ENCODE measurements at regions not wholly inside any gene's neighbourhood (a gene's known extent, or its start where the extent isn't known, plus 50 kb on each side); places are given as distances from the start of the nearest gene placed in this dataset.

DNA sequence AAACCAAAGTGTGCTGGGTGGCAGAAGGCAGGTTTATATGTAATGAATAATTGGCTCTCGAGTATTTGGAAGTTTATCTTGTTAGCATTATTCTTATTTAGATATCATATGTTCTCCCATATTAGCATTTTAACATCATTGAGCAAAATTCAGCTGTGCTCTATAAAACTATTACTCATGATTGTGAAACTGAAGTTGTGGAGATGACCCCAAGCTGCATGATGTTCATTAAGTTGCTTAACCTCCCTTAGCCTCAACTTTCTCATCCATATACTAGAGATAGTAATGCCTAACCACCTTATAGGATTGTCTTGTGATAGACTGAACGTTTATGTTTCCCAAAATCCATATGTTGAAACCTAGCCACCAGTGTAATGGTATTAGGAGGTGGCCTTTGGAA lies 346.3 kb downstream of the SATB2 start:
- Histone ChIP-seq H3K9ac (ENCODE audit: low read length in 5 of 5) (no peak overlapping the region), H3K9me3 (ENCODE audit: control insufficient read depth in 5 of 5, low read length in 5 of 5) (no peaks in the 10 kb centered on the region), H3K4me1 (ENCODE audit: control insufficient read depth in 5 of 5, insufficient read depth in 5 of 5, low read length in 5 of 5) (no peaks in the 10 kb centered on the region)

DNA sequence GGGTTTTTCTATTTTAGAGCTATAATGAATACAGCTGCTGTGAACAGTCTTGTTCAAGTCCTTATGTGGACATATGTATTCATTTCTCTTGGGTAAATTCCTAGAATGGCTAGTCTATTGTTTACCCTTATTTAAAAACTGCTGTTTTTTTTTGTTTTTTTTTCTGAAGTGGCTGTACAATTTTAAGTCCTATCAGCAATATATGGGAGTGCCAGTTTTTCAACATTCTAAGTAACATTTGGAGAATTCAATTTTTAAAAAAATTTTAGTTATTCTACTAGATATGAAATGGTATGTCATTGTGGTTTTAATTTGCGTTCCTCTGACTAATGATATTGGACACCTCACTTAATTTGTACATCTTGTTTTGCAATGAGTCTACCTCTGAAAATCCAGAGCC lies 349.7 kb downstream of the SATB2 start:
- Histone ChIP-seq H3K4me1 (ENCODE audit: control insufficient read depth in 5 of 5, insufficient read depth in 5 of 5, low read length in 5 of 5) (no peaks in the 10 kb centered on the region), H3K27me3 (ENCODE audit: control insufficient read depth in 5 of 5, insufficient read depth in 4 of 5, low read length in 5 of 5) (no peaks in the 10 kb centered on the region), H3K9ac (ENCODE audit: low read length in 5 of 5) (no peak overlapping the region), H3K4me3 (ENCODE audit: low read depth in 1 of 5, low read length in 5 of 5) (no peak overlapping the region), H3K36me3 (ENCODE audit: control insufficient read depth in 5 of 5, insufficient read depth in 5 of 5, low read length in 5 of 5) (no peaks in the 10 kb centered on the region), H3K27ac (ENCODE audit: low read depth, low read length) (no peak overlapping the region), H3K9me3 (ENCODE audit: control insufficient read depth in 5 of 5, low read length in 5 of 5) (no peaks in the 10 kb centered on the region)

More for the DNA sequence above, 346.3 kb downstream of the SATB2 start:
- Histone ChIP-seq H3K27me3 (ENCODE audit: control insufficient read depth in 5 of 5, insufficient read depth in 4 of 5, low read length in 5 of 5) (no peaks in the 10 kb centered on the region), H3K27ac (ENCODE audit: low read depth, low read length) (no peak overlapping the region), H3K36me3 (ENCODE audit: control insufficient read depth in 5 of 5, insufficient read depth in 5 of 5, low read length in 5 of 5) (no peaks in the 10 kb centered on the region), H3K4me3 (ENCODE audit: low read depth in 1 of 5, low read length in 5 of 5) (no peak overlapping the region)

DNA sequence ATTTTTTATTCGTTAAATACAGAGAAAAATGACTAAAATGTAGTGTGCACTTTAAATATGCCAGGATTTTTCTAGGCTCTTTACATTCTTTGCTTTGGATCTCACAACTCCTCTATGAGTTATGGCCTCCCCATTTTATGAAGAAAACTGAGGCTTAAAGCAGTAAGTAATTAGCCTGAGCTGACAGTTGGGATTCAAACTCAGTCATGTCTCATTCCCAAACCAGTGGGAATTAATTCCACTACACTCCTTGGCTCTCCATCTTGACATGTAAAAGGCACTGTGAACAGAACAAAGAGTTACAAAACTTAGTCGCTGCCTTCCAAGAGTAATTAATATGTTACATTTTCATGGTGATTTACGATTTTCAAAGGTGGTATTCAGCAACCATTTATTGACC lies 351.9 kb downstream of the SATB2 start:
- no peak overlapping the region for H3K27ac ChIP-seq (ENCODE audit: low read depth, low read length)
- H3K9me3 ChIP-seq (ENCODE audit: control insufficient read depth in 5 of 5, low read length in 5 of 5), result no peaks in the 10 kb centered on the region
- no peak overlapping the region for H3K4me3 ChIP-seq (ENCODE audit: low read depth in 1 of 5, low read length in 5 of 5)
- no peaks in the 10 kb centered on the region for H3K36me3 ChIP-seq (ENCODE audit: control insufficient read depth in 5 of 5, insufficient read depth in 5 of 5, low read length in 5 of 5)
- no peak overlapping the region for H3K9ac ChIP-seq (ENCODE audit: low read length in 5 of 5)
- no peaks in the 10 kb centered on the region for H3K27me3 ChIP-seq (ENCODE audit: control insufficient read depth in 5 of 5, insufficient read depth in 4 of 5, low read length in 5 of 5)
- no peaks in the 10 kb centered on the region for H3K4me1 ChIP-seq (ENCODE audit: control insufficient read depth in 5 of 5, insufficient read depth in 5 of 5, low read length in 5 of 5)

DNA sequence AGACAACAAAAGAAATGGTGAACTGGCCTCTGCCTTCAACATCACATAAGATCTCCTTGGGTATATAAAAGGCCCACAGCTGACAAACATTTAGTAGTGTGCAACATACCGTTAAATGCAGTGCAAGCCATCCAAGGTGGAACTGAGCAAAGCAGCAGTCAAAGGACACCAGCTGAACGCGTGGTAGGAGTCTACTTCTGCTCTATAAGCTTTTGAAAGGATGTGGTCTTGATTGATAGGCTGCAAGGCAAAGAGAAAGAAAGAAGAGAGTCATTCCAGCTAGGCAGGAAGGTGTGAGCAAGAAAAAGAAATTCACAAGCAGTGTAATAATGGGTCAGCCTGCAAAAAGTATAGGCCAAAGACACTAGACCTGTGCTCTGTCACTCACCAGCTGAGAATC lies 356.3 kb downstream of the SATB2 start:
- Histone ChIP-seq H3K9ac (ENCODE audit: low read length in 5 of 5) (no peak overlapping the region), H3K36me3 (ENCODE audit: control insufficient read depth in 5 of 5, insufficient read depth in 5 of 5, low read length in 5 of 5) (no peaks in the 10 kb centered on the region), H3K4me3 (ENCODE audit: low read depth in 1 of 5, low read length in 5 of 5) (no peak overlapping the region), H3K4me1 (ENCODE audit: control insufficient read depth in 5 of 5, insufficient read depth in 5 of 5, low read length in 5 of 5) (no peaks in the 10 kb centered on the region), H3K27ac (ENCODE audit: low read depth, low read length) (no peak overlapping the region), H3K9me3 (ENCODE audit: control insufficient read depth in 5 of 5, low read length in 5 of 5) (no peaks in the 10 kb centered on the region), H3K27me3 (ENCODE audit: control insufficient read depth in 5 of 5, insufficient read depth in 4 of 5, low read length in 5 of 5) (no peaks in the 10 kb centered on the region)

DNA sequence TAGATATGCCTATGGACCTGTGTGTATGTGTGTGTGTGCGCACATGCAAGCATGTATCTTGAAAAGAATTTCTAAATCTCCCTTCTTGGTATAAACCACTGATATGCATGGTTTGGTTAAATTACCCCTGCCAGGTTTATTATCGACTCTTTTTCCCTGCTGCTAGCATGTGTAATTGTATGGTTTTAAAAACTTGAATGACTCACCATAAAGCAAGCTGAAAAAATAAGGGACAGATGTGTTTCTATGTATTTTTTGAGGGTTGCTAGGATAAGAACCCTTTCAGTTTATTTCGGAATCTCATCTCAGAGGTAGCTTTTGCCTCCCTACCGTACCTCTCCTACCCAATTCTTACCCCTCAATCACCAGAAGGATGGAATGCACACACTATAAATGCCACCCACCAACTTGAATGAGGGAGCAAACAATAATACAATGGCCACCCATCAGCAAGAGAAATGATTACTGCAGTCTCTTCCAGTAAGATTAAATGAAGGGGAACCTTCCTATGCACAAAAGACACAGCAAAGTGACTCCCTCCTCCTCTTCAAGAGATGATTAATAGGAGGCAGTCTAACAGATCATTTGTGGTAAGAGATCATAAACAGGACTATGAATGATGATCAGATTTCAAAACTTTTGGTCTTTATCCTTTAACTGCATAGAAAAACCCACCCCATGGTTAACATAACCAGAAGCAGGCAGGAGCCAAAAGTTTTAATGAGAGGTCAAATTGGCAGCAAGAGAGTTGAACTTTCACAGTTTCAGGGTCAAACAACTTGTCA lies 357.2 kb downstream of the SATB2 start:
- no peaks in the 10 kb centered on the region for H3K4me1 ChIP-seq (ENCODE audit: control insufficient read depth in 5 of 5, insufficient read depth in 5 of 5, low read length in 5 of 5)
- H3K4me3 ChIP-seq (ENCODE audit: low read depth in 1 of 5, low read length in 5 of 5), result no peak overlapping the region
- no peaks in the 10 kb centered on the region for H3K9me3 ChIP-seq (ENCODE audit: control insufficient read depth in 5 of 5, low read length in 5 of 5)
- H3K9ac ChIP-seq (ENCODE audit: low read length in 5 of 5), result no peak overlapping the region
- H3K27ac ChIP-seq (ENCODE audit: low read depth, low read length), result no peak overlapping the region
- no peaks in the 10 kb centered on the region for H3K27me3 ChIP-seq (ENCODE audit: control insufficient read depth in 5 of 5, insufficient read depth in 4 of 5, low read length in 5 of 5)
- no peaks in the 10 kb centered on the region for H3K36me3 ChIP-seq (ENCODE audit: control insufficient read depth in 5 of 5, insufficient read depth in 5 of 5, low read length in 5 of 5)

DNA sequence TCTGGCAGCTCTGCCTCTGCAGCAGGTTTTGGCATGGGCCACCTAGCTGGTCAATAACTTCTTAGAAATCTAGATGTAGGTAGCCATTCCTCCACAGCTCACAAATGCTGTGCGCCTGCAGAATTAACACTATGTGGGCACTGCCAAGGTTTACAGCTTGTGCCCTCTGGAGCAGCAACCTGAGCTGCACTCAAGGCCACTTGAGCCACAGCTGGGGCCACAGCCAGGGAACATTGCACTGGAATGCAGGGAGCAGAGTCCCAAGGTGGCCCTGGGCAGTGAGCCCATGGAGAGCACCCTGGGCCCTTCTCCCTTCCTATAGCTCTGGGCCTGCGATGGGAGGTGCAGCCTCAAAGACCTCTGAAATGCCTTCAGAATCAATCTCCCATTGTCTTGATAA lies 365.3 kb downstream of the SATB2 start:
- no peaks in the 10 kb centered on the region for H3K36me3 ChIP-seq (ENCODE audit: control insufficient read depth in 5 of 5, insufficient read depth in 5 of 5, low read length in 5 of 5)
- no peak overlapping the region for H3K27ac ChIP-seq (ENCODE audit: low read depth, low read length)
- no peaks in the 10 kb centered on the region for H3K27me3 ChIP-seq (ENCODE audit: control insufficient read depth in 5 of 5, insufficient read depth in 4 of 5, low read length in 5 of 5)
- no peaks in the 10 kb centered on the region for H3K9me3 ChIP-seq (ENCODE audit: control insufficient read depth in 5 of 5, low read length in 5 of 5)
- H3K4me3 ChIP-seq (ENCODE audit: low read depth in 1 of 5, low read length in 5 of 5), result no peak overlapping the region
- H3K9ac ChIP-seq (ENCODE audit: low read length in 5 of 5), result no peak overlapping the region
- peaks cover 0 to 3% (median 0%) of the 10 kb centered on the region in 5 donors for H3K4me1 ChIP-seq (ENCODE audit: control insufficient read depth in 5 of 5, insufficient read depth in 5 of 5, low read length in 5 of 5)

DNA sequence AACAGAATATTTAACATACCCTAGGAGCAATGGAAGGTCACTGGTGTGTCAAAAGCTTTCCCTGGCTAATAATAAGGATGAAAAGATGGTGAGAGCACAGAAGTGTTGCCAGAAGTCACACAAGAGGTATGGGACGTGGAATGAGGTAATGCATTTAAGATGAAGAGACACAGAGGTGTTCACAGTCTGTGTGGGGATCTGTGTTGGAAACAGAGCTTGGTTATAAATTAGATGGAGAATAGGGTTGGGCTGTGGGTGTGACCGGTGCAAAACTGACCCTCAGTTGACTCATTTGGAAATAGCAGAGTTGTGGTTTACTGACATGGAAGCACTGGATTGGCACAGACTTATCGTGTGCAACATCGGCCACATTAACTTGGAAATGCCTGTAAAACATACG lies 372.5 kb downstream of the SATB2 start:
- Histone ChIP-seq H3K36me3 (ENCODE audit: control insufficient read depth in 5 of 5, insufficient read depth in 5 of 5, low read length in 5 of 5) (no peaks in the 10 kb centered on the region), H3K4me3 (ENCODE audit: low read depth in 1 of 5, low read length in 5 of 5) (no peak overlapping the region), H3K27ac (ENCODE audit: low read depth, low read length) (no peak overlapping the region), H3K4me1 (ENCODE audit: control insufficient read depth in 5 of 5, insufficient read depth in 5 of 5, low read length in 5 of 5) (no peaks in the 10 kb centered on the region), H3K9me3 (ENCODE audit: control insufficient read depth in 5 of 5, low read length in 5 of 5) (no peaks in the 10 kb centered on the region), H3K9ac (ENCODE audit: low read length in 5 of 5) (no peak overlapping the region), H3K27me3 (ENCODE audit: control insufficient read depth in 5 of 5, insufficient read depth in 4 of 5, low read length in 5 of 5) (no peaks in the 10 kb centered on the region)

DNA sequence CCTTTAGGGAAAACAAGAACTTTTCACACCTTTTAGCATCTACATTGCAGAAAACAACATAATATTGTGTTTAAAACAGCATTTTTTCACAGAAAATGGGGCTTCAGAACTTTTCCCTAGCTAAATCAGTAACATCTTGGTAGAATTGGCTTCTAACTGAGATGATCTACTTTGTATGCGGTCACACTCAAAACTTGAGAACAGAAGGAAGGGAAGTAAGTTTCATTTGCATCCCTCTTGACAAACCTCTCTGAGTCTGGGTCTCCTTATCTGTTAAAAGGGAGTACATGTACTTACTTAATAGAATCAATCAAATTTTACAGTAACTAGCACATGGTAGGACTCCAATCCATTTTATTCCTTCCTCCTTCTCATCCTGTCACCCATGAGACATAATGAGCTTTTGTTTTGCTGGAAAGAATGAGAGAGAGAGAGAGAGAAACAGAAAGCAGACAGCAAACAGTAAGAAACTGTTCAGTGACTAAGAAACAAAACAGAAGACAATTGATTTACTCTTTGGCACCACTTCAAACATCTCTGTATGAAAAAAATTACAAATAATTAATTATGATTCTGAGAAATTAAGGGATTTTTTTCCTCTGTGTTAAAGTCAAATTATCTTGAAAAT lies 387.3 kb downstream of the SATB2 start:
- Histone ChIP-seq H3K9me3 (ENCODE audit: control insufficient read depth in 5 of 5, low read length in 5 of 5) (no peaks in the 10 kb centered on the region), H3K27ac (ENCODE audit: low read depth, low read length) (no peak overlapping the region), H3K9ac (ENCODE audit: low read length in 5 of 5) (no peak overlapping the region), H3K4me1 (ENCODE audit: control insufficient read depth in 5 of 5, insufficient read depth in 5 of 5, low read length in 5 of 5) (no peaks in the 10 kb centered on the region), H3K27me3 (ENCODE audit: control insufficient read depth in 5 of 5, insufficient read depth in 4 of 5, low read length in 5 of 5) (no peaks in the 10 kb centered on the region), H3K4me3 (ENCODE audit: low read depth in 1 of 5, low read length in 5 of 5) (no peak overlapping the region), H3K36me3 (ENCODE audit: control insufficient read depth in 5 of 5, insufficient read depth in 5 of 5, low read length in 5 of 5) (no peaks in the 10 kb centered on the region)

DNA sequence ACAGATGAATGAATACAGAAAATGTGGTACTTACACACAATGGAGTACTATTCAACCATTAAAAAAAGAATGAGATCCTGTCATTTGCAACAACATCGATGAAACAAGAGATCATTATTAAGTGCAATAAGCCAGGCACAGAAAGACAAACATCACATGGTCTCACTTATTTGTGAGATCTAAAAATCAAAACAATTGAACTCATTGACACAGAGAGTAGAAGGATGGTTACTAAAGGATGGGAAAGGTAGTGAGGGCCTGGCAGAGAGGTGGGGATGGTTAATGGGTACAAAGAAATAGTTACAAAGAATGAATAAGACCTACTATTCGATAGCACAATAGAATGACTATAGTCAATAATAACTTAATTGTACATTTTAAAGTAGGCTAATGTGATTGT lies 393.5 kb downstream of the SATB2 start:
- no peaks in the 10 kb centered on the region for H3K27me3 ChIP-seq (ENCODE audit: control insufficient read depth in 5 of 5, insufficient read depth in 4 of 5, low read length in 5 of 5)
- H3K27ac ChIP-seq (ENCODE audit: low read depth, low read length), result no peak overlapping the region
- no peaks in the 10 kb centered on the region for H3K4me1 ChIP-seq (ENCODE audit: control insufficient read depth in 5 of 5, insufficient read depth in 5 of 5, low read length in 5 of 5)
- H3K9me3 ChIP-seq (ENCODE audit: control insufficient read depth in 5 of 5, low read length in 5 of 5), result peaks cover 0 to 12% (median 2%) of the 10 kb centered on the region in 5 donors
- no peaks in the 10 kb centered on the region for H3K36me3 ChIP-seq (ENCODE audit: control insufficient read depth in 5 of 5, insufficient read depth in 5 of 5, low read length in 5 of 5)
- H3K4me3 ChIP-seq (ENCODE audit: low read depth in 1 of 5, low read length in 5 of 5), result no peak overlapping the region
- H3K9ac ChIP-seq (ENCODE audit: low read length in 5 of 5), result no peak overlapping the region

DNA sequence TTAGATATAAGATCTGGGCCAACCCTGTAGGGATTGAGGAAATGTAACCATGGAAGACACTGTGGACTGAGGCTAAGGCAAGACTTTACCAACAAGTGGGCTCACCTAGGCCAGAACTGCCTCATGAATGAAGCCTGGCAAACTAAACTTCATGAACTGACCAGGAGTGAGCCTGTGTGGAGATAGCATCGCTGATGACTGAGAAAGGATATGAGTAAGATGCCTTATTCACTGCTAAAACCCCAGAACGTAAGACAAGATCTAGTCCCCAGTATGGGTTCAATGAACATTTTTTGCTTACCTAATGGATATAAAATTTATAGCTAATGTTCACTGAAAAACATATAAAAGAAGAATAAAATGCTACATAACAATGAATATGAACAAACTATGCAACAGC lies 399.8 kb downstream of the SATB2 start:
- H3K9me3 ChIP-seq (ENCODE audit: control insufficient read depth in 5 of 5, low read length in 5 of 5), result peaks cover 0 to 11% (median 2%) of the 10 kb centered on the region in 5 donors
- H3K36me3 ChIP-seq (ENCODE audit: control insufficient read depth in 5 of 5, insufficient read depth in 5 of 5, low read length in 5 of 5), result no peaks in the 10 kb centered on the region
- no peak overlapping the region for H3K4me3 ChIP-seq (ENCODE audit: low read depth in 1 of 5, low read length in 5 of 5)
- H3K4me1 ChIP-seq (ENCODE audit: control insufficient read depth in 5 of 5, insufficient read depth in 5 of 5, low read length in 5 of 5), result no peaks in the 10 kb centered on the region
- no peaks in the 10 kb centered on the region for H3K27me3 ChIP-seq (ENCODE audit: control insufficient read depth in 5 of 5, insufficient read depth in 4 of 5, low read length in 5 of 5)
- no peak overlapping the region for H3K27ac ChIP-seq (ENCODE audit: low read depth, low read length)
- H3K9ac ChIP-seq (ENCODE audit: low read length in 5 of 5), result no peak overlapping the region
